Skeletal muscle cell (primary cell): ENCODE measurements at regions not wholly inside any gene's neighbourhood (a gene's known extent, or its start where the extent isn't known, plus 50 kb on each side); places are given as distances from the start of the nearest gene placed in this dataset.

Experiments
- DNase-seq: peaks from one replicate; pipeline ENCODE4 v3.0.0-alpha.2; 2010; ENCODE audit warnings: low read depth
- H3K4me3 ChIP-seq: 2 replicates; pipeline ENCODE4 v1.5.1; 2011; ENCODE audit warnings: low read depth, mild to moderate bottlenecking, control low read depth, low read length, moderate library complexity

DNA sequence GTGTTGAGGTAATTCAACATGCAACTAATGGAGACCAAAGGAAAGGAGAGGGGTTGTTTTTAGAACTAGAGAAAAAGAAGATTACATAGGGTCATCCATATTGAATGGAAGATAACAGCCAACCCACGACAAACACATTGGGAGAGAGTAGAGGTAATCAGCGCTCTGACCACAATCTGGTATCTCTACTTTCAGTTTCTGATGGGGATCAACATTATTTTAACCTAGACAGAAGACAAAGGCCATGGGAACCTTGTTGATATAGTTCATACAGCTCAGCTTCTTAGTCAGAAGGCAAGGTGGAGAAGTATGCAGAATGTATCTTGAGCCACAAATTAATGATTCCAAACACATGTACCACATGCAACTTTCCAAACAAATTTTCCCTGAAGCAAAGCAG is 537.1 kb upstream of the ST8SIA4 start:
- no peak overlapping the region for H3K4me3 ChIP-seq
- DNase-seq, result no peak

DNA sequence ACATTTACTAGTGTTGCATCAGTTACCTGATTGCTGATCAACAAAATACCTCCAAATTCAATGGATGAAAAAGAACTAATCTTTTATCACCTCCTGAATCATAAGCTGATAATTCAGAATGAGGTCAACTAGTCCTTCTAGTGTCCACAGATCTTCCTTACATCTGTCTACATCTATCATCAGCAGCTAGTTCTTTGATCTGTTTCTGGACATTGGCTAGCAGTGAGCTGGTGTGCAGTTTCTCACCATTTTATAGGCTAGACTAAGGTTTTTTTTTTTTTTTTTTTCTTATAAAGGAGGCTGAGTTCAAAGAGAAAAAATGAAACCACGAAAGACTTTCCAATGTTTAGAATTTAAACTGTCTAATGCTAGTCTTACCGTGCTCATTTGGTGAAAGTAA is 534.3 kb upstream of the ST8SIA4 start:
- DNase-seq, result no peak

DNA sequence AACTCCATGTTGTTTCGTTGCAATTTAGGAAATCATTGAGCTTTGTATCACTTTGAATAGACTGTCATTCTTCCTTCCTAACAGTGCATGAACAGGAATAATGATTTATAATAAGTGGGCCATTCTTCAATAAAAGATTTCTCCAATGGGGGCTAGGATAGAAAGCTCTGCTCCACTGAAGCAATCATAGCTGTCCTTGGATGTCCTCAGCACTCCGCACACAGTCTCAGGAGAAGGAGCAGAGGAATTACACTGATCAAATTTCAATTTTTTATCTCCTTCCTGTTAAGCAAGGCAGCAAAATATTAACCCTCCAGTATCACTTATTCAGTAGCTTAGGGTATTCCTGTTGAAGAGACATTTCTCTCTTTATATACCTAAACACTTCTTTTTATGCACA is 532.7 kb upstream of the ST8SIA4 start:
- H3K4me3 ChIP-seq, result no peak overlapping the region
- no peak for DNase-seq

More for the DNA sequence above, 534.3 kb upstream of the ST8SIA4 start:
- H3K4me3 ChIP-seq, result no peak overlapping the region

DNA sequence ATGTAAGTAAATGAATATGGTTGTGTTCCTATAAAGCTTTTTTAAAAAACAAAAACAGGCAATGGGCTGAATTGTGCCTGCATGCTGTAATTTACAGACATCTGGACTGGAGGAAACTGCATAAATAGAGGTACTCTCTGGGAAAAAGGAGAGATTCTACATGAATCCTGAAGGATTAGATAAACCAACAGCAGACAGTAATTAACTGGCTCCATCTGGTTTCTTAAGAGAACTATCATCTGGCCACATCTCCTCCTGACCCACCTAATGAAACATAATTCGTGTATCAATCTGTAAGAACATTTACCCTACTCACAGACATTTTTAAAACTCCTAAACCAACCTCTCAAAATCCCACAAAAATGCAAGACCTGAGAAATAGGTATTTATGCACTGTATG is 528.1 kb upstream of the ST8SIA4 start:
- DNase-seq, result no peak
- no peak overlapping the region for H3K4me3 ChIP-seq

DNA sequence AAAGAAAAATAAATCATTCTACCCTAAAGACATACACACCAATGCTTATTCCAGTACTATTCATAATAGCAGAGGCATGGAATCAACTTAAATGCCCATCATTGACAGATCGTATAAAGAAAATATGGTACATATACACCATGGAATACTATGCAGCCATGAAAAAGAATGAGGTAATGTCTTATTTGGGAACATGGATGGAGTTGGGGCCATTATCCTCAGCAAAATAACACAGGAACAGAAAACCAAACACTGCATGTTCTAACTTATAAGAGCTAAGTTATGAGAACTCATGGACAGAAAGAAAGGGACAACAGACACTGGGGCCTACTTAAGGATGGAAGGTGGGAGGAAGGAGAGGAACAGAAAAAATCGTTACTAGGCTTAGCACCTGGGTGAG is 527.5 kb upstream of the ST8SIA4 start:
- no peak overlapping the region for H3K4me3 ChIP-seq
- DNase-seq, result no peak

DNA sequence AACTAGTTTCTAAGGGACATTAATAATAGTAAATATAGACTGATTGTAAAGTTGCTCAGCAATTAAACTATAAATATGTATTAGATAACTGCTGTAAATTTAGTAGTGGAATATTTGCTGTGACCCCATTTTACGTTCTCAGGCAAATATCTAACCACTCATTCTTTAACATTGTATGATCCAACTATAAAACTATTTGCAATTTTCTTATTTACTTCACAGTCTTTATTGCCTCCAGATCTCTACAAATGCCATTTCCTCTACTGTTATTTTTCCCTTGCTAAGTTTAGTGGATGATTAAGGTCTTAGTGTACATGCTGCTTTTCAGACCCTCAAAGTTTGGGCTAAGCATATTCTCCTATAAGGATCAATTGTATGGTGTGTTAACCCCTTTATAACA is 526.2 kb upstream of the ST8SIA4 start:
- no peak for DNase-seq
- no peak overlapping the region for H3K4me3 ChIP-seq

DNA sequence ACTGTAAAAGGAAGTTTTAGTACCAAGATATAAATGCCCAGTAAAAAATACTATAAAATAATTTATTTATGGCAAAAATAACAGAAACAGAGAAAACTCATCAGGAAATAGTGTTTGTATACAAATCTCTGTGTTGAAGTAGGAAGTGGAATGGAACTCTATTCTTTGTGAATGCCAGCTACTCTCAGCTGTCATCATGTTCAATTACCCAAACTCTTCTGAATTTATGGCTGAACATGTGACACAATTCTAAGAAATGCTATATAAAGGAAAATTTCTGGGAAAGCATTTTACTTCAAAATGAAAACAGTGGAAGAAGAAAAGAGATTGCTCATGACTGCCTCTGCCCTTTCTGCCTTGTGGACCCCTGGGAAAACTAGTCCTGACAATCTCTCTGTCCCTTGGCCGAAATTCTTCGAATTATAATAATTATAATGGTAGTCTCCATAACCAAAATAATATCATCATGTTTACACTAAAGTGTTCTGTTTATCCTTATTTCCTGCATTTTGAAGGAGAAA is 522.3 kb upstream of the ST8SIA4 start:
- no peak overlapping the region for H3K4me3 ChIP-seq
- DNase-seq, result peak; percentile 60

DNA sequence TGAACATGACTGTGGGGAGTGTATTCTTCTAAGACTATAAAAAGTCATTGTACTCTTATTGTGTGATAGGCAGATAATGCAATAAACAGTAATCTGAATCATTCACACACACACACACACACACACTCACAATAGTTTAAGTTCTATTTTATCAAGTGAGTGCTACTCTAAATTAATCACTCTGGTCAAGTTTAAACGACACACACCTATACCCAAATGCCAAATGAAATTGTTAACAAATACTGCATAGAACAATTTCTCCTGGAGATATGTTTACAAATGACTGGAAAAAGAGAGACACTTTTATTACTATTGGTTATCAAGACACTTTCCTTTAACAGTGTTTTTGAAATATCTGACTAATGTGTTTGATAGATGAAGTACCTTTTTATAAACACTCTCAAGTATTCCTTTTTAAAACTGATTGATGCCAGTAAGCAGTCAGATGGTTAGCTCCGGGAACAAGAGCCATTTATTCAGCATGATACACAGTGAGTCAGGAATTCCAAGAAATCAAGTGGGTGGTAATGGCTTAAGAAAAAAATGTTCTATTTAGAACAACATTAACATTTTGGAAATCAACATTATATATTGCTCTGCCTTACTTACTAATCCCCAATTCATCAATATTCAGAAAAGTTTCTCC is 521.6 kb upstream of the ST8SIA4 start:
- no peak overlapping the region for H3K4me3 ChIP-seq
- DNase-seq, result peak; percentile 81

DNA sequence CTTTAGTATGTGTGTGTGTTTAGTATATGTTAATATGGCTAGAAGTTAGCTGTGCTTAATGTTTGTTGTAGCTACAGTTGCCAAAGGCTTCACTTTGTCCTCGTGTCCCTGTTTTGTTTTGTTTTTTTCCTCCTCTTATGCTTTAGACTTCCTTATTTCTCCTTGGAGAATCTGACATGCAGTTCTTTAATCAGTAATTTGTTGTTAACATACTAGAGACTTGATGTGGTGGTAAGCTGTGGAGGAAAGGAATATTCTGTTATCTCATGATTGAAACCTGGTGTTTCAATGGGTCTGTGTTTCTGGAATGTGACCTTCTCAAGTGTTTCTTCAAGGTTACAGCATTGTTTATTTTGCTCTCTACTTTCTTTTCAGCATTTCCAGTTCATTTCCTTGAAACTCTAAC is 515.6 kb upstream of the ST8SIA4 start:
- no peak overlapping the region for H3K4me3 ChIP-seq
- no peak for DNase-seq

DNA sequence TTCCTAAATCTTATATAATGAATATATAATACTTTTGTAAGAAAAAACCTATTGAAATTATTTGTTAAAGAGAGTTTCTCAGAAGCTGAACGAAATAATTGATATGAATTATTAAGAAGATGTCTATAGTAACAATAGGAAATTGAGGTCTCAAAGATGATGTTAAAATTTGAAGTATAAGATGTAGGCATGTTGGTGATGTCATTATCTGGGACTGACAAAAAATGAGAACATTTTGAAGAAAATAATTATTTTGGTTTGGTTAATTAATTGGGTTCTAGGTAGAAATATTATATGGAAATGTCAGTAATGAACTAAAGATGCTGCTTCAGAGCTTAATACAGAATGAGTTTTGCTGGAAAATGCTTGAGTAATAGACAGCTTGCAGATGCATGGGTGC is 501.4 kb upstream of the ST8SIA4 start:
- no peak for DNase-seq
- H3K4me3 ChIP-seq, result no peak overlapping the region

DNA sequence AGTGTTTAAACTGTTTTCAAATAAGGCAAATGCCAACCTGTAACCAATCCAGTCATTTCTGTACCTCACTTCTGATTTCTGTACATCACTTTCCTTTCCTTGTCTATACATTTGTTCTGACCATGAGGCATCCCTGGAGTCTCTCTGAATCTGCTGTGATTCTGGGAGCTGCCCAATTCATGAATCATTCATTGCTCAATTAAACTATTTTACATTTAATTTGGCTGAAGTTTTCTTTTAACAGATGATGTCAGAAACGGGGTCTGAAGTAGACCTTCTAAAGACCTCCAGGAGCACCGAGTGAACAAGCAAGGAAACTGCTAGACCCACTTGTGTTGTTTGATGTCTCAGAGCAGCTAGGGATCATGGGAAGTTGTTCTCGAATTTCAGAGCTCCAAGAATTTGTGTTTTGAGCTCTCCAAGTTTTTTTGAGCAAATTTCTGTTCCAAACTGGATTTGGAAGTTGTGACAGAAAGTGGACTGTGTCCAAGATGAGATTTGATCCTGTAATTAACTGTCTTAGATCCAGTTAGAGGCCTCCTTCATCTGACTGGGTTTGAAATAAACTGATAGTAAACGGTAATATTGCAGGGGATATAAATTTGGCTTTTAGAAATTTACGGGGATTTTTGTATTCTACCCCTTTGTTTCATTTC is 490.8 kb upstream of the ST8SIA4 start:
- no peak overlapping the region for H3K4me3 ChIP-seq
- DNase-seq, result peak; percentile 32

DNA sequence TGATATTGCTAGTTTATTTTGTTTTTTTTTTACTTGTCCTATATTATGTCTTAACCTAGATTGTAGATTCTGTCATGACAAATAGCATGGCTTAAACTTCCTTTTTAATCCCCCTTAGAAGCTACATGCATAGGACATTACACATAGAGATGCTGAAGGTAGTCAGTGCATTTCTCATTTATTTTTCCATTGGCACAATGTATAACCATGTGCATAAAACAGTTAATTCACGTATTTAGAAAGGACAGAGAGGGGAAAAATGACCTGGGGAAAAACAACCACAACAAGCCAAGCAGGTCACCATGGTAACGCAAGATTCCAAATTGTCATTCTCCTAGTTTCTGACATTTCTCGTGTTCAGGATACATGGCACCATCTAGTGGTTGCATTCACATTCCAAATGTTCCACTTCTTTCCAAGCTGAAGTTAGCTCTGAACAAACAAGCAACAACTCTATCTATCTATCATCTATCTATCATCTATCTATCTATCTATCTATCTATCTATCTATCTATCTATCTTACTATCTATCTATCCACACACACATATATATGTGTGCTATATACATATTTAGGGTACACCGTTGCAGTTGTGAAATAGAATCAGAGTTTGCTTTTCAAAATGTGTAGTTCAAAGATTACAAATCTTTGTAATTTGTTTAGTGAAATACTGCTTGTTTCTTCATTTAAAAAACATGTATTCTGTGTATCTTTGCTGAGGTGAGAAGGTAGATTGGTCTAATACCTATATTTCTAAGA is 487.2 kb upstream of the ST8SIA4 start:
- DNase-seq, result peak; percentile 23
- H3K4me3 ChIP-seq, result no peak overlapping the region

DNA sequence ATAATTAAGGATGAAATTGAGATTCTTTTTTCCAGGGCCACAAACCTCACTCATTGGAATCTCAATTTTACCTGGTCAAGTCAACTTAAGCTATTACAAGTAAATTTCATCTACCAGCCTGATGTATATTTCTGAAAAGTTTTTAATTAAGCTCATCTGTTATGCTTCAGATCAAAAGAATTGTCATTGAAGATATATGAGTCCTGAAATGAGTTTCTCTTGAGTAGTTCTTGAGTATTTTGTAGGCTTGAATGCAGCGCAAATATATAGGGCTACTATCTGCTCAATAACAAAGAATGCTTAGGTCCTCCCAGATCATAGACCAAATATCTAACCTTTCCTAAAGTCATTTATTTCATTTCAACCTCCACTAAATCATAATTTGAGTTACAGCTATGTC is 482.2 kb upstream of the ST8SIA4 start:
- H3K4me3 ChIP-seq, result no peak overlapping the region
- no peak for DNase-seq

DNA sequence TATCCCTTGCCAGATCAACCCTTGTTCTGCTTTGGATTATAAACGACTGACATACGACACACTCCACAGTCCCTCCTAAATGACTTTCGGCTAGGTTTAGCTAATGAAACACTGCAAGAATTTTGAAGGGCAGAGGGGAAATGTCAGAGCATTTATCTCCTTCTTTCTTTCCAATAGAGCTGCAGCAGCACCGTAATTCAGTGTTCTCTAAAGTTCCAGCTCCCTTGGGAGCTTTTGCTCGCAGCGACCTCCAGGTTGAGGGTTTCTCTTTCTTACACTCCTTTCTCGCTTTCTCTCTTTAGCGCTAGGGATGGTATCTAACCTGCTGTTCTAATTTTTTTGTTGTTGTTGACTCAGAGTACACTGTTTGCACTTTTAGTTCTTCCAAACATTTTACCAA is 467.1 kb upstream of the ST8SIA4 start:
- H3K4me3 ChIP-seq, result no peak overlapping the region
- no peak for DNase-seq

DNA sequence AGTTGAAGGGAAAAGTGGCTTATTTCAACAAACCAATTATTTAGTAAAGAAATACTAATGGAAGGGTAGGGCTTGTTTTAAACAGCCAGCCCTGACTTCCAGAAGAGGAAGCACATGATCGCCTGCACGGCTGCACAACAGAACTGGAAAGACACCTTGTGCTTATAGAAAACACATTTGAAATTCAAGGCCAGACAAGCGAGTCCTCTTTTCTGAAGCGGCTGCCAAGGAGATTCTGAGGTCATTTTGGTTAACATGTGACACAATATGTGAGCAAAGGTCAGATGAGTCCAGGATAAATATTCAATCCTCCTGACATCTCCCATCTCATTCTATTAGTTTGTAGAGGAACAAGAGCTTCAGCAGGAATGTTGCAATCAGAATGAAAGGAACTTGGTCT is 461.4 kb upstream of the ST8SIA4 start:
- peak; percentile 1 for DNase-seq
- H3K4me3 ChIP-seq, result no peak overlapping the region

DNA sequence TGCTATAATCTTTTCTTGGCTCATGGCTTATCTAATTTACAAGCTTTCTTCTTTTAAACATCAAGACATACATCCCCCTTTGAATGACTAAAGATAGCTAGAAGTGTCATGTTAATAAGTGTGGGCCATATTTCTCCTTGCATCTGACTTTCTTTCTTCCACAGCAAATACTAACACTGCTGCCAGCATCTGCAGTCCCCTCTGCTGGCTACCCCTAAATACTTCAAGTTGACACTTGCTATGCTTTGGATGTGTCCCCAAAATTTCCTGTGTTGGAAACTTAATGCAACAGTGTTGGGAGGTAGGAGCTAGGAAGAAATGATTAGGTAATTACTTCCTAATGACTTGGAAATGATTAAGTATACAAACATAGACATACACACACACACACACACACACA is 459.0 kb upstream of the ST8SIA4 start:
- no peak overlapping the region for H3K4me3 ChIP-seq
- DNase-seq, result no peak

DNA sequence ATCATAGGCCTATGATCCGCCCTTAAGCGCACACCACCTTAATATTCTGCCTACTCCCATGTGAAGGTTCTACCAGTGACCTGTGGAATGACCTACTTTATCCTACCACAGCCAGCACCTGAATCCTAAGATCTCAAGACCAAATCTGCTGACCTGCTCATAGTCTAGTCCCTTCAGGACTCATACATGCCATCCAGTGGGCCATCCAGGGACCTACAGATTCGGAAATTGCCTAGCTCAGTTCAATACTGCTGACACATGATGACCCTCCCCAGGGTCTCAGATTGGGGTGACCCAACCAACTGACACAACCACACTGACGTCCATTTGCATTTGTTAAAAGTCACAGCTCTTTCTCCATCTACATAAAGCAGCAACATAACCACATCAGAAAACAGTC is 443.8 kb upstream of the ST8SIA4 start:
- no peak overlapping the region for H3K4me3 ChIP-seq
- no peak for DNase-seq

DNA sequence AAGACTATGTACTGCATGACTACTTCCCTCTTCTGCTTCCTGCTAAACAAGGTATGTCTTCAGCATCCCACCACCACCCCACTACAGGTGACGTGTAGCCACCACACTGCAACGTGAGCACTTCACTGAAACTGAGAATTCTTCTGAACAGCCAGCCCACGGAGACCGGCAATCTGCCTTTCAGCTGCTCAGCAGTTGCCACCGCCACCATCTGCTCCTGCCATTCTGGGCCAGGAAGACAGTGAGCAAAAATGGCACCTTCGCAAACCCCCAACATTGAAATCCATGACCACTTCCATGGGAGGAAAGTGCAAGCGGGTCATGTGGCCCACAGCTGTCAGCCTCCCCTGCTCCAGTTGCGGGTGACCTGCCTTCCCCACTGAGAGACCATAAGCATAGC is 443.4 kb upstream of the ST8SIA4 start:
- no peak for DNase-seq
- no peak overlapping the region for H3K4me3 ChIP-seq

DNA sequence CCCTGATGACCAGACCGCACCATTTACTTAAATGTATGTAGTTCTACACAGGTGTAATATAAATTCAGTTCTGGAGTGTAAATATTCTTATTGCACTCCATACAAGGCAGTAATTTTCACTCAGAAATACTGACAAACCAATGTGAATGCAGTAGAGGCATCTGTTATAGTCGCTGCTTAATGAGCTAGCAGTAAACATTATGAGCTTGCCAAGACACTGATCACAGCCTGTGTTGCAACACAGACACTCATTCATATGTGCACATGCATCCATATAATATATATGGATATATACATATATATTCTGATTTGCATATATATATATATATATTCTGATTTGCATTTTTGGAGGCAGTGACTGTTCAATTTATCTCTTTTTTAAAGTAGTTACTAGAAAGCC is 435.1 kb upstream of the ST8SIA4 start:
- H3K4me3 ChIP-seq, result no peak overlapping the region
- no peak for DNase-seq

DNA sequence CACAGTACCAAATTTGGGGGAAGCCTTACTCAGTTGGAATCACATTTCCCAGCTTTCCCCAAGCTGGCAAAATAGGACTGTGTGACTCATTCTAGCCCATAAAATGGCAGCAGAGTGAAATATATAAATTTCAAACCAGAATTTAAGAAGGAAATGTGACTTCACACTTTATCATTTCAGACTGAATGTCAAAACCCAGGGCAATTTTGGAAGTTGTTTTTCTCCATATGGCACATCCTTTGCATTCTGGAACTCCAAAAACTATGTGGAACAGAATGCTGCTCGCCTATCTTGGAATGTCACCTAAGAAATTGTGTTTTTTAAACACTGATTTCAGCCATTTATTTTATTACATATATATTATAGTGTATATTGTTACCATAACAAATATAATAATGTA is 424.7 kb upstream of the ST8SIA4 start:
- H3K4me3 ChIP-seq, result no peak overlapping the region
- DNase-seq, result no peak

DNA sequence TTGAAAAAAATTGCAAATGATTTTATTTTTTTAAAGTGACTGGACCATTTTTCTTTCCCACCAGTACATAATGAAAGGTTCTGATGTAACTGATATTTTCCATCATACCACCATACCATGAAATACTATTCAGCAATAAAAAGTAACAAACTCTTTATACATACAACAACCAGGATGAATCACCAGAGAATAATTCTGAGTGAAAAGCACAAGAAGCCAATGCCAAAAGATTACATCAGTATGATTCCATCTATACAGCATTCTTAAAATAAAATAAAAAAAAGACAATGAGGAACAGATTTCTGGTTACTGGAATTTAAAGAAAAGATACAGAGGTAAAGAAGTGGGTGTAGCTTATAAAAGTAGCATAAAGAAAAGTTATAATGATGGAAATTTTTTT is 423.7 kb upstream of the ST8SIA4 start:
- no peak overlapping the region for H3K4me3 ChIP-seq
- no peak for DNase-seq
